GM21423 (cell line): ENCODE measurements at regions not wholly inside any gene's neighbourhood (a gene's known extent, or its start where the extent isn't known, plus 50 kb on each side); places are given as distances from the start of the nearest gene placed in this dataset.

Source experiments
- ATAC-seq: cut with Tn5 transposase; IDR thresholded peaks from one replicate; pipeline ENCODE4 v1.9.1; 2021; ENCODE audit warnings: mild to moderate bottlenecking, moderate library complexity; ENCODE audit not compliant: unreplicated experiment

DNA sequence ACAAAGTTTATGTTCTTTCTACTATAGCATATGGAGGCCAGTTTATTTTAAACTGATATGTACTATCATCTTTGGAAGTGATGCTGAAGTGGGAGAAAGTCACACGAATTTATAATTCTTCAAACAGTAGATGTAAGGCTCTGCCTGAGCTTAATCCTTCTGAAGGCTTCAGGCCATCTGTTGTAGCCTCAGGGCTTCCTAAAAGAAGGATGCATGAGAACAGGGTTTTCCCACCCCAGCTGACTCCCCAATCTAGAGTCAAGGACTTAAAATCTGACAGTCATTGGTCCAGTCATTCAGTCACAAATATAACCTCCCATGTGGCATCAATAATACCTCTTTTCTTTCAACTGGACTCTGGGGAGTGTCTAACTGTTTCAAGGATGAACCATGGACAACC lies 330.5 kb downstream of the KCNS3 start:
- ATAC-seq, result no peak

DNA sequence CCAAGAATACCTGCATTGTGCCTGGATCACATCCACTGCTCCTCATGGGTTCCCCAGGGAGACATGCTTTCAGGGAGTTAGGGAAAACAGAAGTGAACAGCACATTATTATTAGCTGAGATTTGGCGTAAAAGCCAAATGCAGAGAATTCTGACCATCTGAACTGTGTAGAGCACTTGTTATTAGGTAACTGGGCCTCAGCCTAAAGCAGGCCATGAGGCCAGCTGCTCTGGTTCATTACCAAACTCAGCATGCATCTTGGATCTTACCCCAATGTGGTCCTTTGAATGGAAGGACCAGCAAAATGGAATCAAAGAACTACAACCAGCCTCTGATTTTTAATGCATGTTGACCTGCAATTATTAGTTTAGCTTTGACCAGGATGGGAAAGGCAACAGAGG lies 322.3 kb downstream of the KCNS3 start:
- ATAC-seq, result no peak

DNA sequence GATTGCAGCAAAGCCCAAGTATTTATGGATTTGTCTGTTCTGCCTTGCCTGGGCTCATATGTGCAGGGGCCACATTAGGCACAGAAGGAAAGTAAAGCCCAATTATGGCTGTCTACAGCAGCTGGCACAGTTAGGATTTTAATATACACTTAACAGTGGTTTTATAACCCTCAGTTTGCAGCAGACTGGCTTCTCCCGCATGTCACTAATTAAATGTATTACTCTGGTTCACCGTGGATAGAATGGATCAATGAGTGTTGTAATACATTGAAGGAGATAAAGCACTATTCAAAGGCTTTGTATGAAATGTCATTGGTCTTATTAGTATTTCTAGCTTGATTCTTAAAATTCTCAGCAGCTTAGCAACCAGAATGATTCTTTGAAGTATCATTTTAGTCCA lies 320.2 kb downstream of the KCNS3 start:
- ATAC-seq, result no peak

DNA sequence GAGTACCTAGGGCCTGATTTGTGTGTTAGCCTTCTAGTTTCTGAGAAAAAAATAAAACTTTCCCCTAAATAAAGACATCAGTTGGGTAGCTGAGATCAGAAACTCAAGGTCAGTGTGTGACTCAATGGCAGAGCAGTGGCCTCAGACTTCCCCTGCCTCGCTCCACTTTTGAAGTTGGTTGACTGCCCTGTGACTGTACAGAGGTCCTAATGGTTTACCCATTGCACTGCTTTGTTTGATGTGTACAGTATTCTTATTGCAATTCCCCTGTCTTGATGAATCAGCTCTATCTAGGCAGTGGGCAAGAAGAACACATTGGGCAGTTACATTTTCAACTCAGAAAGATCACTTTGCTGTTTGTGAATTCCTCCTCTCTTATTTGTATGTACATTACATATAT lies 315.7 kb downstream of the KCNS3 start:
- no peak for ATAC-seq

DNA sequence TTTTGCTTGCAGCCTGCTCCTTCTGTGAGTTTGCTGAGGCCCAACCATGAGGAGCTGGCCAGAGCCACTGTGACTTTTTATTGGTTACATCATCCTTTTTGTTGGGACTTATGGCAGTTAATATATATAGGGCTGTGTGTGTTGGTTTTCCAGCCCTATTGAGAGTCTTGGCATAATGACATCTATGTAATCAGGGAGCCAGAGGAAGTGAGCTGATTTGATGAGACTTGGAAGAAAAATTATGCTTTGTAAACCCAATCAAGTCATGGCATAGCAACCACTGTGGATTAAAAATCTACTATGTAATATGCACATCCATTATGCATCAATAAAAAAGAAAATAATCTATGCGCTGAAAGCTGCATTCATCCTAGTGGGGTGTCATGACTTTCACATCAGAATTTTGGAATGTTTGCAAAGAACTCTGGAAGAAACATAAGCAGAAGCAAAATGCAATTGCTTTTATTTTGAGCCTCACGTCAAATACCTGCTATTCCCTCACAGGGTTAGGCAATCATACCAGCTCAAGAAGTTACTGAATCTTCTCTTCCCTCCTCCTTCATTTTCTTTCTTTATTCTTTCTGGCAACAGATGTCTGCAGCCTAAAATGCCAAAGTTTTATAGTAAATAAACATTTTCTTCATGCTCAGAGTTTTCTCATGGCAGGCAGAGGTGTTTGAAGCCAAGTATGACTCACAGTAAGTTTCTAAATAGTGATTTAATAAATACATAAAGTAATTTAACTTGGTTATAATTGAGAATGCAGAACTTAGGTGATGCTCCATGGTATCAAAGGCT lies 308.5 kb downstream of the KCNS3 start:
- ATAC-seq, result no peak

DNA sequence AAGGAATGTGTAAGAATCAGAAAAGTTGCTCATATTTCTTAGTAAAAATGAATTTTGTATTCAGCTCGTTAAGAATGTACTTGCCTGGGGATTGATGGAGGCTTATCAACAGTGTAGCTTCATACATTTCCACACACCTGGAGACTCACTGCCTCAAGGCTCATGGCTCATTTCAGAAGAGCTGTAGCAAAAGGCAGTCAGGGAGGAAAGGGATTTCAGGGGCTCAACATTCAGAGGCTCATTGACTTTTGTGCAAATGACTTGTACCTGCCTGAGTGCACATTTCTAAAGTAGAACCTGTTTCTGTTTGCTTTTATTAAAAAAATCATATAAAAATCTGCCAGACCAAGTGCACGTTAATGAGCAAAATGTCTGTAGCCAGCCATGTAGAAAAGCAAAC lies 304.4 kb downstream of the KCNS3 start:
- ATAC-seq, result no peak

DNA sequence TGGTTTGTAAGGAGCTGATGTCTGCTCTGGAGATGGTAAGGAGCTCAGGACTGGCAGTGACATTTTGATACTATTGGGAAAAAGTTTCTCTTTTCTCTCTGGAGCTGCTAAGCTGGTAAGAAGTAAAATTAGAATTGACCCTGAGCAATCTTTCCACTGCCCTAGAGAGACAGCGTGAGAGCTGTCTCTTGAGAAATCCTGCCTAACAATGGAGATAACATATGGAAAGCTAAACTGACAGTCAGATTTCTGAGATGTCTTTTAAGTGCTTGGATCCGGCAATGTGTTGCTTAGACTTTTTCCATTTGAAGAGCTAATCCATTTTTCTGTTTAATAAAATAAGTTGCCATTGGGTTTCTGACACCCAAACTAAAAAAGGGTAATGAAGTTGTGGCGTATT lies 302.4 kb downstream of the KCNS3 start:
- ATAC-seq, result no peak

DNA sequence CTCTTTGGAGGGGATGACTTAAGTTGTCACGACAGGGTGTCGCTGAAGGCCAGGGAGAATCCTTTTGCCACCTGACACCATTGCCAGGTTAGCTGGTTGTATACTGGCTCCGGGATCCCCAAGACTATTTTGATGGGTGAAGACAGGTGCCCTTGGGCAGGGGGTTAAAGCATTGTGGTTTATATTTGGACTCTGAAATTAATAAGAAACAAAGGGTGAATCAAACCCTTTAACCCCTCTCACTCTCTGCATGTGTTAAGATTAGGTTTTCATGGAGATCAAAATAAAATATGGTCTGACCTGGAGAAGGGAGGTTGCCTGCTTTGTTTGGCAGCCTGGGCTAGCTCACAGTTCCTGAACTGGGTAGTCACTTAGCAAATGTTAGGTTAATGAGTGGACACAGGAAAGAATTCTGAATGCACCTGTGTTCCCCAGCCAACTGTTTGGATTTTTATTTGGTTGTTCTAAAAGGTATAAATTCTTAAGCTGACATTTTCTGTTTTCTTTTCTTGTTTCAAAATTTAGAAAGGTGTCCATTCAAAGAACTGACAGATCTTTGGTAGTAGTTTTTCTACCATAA lies 301.7 kb downstream of the KCNS3 start:
- ATAC-seq, result no peak

DNA sequence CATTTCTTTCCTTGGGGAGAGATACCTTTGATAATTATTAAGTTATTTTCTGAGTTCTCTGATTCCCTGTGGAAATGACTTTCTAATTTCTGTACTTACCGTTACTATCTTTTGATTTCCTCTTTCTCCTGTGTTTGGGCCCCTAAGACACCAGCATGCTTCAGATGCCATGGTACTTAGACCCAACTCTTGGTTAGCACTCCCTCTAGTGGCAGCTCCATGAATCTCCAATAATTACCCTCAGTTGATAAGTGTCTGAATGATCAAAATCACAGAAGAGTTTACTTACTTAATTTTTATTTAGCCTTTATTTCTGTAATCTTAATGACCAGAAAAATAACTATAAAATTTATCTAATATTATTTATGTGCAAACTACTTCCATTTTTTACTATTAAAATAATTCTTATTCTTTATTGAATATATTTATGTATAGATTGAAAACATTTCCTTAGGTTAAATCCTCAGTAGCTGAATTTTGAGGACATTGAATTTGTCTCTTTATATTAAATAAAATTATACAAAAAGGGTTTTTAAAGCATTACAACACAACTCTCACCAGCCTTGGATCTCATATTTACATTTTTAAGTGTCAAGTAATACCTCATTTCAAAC lies 300.4 kb downstream of the KCNS3 start:
- ATAC-seq, result peak; percentile 96

DNA sequence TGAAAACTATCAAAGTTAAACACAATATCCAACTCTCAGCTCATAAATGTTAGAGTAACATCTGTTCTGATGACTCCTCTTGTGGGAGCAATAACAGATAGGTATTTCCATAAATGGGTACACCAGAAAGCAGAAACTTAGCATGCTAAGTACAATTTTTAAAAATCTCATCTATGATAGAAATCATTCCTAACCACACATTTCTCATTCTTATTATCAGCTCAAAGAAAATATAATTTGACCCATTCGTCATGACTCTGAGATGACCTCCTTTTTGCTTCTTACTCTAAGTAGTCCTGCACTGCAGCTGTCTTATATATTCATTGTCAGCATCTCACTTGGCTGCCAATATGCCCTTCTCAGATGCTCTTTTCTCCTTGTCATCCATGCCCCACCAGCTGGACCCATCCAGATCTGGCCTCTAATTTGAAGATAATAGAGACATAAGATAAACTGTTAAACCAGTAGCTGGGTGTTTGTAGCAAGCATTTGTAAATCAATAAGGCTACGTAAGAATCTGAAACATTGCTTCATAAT lies 298.3 kb downstream of the KCNS3 start:
- ATAC-seq, result no peak

DNA sequence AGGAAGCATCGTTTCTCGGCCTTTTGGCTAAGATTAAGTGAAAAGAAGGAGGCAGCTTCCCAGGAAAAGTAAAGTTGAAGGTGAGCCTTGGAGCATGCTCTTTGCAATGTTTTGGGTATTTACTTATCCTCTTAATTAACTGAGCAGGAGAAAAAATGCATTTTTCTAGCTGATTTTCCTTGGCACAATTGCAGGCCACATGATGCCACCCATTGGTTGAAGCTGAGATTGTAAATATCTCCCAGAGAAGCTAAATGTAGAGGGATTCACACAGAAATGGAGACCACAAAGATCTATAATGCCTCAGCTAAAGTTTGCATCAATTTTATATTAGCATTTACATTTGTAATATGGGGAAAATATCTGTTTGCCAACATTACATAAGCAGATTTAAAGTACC lies 294.1 kb downstream of the KCNS3 start:
- ATAC-seq, result no peak

DNA sequence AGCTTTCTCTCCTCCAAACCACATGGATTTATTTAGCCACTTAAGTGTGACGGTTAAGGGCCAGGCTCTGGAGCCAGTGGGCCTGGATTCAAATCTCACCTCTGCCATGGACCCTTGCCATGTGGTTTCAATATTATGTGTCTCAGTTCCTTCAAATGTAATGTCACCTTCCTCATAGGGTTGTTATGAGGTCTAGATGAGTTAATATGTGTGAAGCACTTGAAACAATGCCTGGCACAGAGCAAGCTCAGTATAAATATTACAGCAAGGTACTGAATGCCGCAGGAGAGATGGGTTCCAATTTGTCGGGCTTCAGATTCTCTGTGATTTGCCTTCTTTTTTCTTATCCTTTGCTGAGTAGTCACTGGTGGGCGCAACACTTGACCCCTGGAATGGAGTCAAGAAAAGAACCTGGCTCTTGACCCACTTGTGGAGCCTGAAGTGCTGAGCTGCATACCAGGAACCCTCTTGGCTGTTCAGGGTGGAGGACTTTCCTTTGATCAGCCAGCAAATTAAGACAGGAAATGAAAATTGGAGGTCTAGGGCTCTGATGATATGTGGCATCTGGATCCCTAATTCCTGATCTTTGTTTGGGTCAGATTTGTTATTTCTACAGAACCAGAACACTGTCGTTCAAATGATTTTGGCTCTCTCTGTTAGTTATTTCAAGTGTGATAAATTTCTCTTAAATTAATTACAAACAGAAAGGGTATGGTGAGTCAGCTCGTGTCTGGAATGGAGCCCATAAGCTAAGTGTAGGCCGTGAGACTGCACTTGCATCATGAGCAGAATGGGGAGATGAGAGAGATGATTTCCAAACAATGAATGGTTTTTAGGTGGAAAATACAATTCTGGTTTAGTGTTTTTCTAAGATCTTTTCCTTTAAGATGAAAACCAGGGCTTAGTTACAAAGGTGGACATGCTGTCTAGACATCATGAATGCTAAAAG lies 293.0 kb downstream of the KCNS3 start:
- no peak for ATAC-seq

DNA sequence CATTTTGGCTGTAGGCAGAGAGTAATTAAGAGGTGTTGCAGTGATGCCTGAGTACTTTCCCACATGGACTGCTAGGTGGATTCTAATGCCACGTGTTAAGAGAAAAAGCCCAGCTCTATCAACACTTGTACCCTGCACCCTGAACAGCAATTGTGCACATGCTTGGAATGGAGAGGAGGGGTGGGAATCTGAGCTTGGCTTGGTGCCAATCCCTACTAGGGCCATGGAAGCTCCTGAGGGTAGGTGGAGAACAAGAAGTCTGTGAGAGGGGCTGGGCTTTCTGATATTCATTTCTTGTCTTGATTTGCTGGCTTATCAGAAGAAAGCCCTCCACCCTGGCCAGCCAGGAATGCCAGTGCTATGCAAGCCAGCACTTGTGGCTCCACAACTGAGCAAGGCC lies 292.2 kb downstream of the KCNS3 start:
- no peak for ATAC-seq

DNA sequence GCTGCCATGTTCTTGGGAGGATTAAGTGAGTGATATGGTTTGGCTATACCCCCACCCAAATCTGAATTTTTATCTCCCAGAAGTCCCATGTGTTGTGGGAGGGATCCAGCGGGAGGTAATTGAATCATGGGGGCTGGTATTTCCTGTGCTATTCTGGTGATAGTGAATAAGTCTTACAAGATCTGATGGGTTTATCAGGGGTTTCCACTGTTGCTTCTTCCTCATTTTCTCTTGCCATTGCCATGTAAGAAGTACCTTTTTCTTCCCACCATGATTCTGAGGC lies 291.4 kb downstream of the KCNS3 start:
- no peak for ATAC-seq

DNA sequence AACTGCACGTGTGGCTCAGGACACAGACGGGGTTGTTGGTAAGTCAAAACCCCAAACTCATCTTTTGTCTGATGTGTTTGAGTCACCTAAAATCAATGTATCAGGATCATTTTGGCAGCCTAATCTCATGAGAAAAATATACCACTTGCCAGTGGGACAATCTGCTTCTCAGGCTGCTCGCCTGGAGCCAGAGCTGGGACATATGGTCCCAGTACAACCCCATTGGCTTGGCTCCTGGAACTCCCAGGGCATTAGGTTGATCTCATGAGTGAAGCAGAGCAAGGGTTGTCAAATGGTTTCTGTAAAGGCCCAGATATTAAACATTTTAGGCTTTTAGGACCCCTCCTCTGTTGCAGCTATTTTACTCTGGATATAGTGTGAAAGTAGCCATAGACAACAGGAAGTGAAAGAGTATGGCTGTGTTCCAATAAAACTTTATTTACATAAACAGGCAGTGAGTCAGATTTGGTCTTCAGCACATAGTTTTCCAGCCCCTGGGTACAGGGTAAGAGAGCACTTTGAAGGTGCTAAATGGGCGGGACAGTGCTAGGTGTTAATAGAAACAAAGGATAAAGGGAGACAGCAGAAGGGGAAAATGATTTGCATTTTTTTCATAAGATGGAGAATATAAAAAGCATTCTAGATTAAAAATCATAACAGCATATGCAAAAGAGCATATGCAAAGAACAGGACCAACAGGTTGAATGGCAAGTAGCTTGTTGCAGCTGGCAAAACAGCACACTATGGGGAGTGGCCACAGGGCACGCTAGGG lies 290.8 kb downstream of the KCNS3 start:
- ATAC-seq, result no peak

DNA sequence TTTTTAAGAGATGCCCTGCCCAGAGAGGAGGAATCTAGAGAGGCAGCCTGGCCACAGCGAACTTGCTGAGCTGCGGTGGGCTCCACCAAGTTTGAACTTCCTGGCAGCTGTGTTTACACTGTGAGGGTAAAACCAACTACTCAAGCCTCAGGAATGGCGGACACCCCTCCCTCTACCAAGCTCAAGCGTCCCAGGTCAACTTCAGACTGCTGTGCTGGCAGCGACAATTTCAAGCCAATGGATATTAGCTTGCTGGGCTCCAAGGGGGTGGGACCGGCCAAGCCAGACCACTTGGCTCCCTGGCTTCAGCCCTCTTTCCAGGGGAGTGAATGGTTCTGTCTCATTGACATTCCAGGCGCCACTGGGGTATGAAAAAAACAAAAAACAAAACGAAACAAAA lies 289.4 kb downstream of the KCNS3 start:
- no peak for ATAC-seq

DNA sequence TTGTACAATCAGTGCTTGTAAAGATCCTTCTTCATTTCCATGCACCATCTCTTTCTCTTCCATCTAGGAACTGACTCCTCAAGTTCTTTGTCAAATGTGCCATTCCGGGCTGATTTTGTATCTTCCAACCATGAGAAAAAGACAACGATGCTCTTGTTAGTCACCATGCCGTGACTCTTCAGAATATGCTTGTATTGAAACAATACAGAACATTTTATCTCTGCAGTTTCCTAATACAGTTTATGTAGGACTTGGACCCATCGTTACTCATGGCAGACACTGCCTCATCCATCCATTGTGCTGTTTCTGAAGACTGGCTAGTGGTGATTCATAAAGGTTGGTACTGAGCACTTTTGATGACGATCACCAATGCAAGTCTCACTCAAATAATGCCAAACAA lies 283.2 kb downstream of the KCNS3 start:
- no peak for ATAC-seq

DNA sequence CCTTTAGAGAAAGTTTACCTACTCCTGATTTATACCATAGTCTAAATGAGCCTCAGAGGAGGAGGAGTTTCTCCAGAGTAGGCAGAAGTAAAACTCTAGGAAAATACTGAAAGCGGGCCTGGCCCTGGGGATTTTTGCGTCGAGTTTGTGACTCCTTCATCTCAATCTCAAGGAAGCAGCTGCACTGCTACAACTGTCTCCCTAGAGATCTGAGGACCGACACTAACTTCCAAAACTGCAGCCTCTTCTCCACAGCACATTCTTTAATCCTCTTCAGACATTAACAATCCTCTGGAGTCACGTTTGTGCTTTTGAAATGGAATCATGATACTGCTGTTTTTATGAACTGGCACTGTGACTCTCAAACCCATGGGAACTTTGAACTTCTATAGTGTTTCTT lies 281.4 kb downstream of the KCNS3 start:
- no peak for ATAC-seq

DNA sequence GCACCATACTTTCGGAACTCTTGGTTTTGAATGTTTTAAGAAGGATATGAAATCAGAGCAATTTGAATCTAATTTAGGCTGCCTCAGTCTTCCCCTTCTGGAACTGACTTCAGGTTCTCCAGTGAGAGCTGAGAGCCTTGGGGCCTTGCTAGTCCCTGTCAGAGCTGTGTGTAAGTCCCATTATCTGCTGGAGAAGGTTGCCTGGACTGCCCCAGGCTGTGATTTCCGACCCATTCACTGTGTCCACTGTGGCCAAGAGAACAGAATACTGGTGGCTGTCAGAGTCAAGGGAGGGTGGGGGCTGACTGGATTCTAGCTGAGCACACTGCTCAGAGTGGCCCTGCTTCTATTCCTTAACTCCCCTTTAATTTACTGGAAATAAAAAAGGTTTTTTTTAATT lies 278.0 kb downstream of the KCNS3 start:
- no peak for ATAC-seq

DNA sequence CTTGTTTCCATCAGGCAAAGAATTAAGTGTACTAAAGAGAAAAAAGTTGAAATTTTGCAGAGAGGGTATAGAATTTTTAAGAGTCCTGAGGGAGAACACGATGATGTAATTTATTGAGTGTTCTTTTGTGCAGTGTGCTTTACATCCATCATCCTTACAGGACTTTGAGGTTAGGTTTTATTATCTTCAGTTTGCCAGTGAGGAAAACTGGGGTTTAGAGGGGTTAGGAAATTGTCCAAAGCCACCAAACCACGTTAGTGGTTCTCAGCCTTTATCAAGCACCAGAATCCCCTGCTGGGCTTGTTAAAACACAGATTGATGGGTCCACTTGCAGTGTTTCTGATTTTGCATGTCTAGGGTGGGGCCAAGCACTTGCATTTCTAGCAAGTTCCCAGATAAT lies 277.5 kb downstream of the KCNS3 start:
- no peak for ATAC-seq

DNA sequence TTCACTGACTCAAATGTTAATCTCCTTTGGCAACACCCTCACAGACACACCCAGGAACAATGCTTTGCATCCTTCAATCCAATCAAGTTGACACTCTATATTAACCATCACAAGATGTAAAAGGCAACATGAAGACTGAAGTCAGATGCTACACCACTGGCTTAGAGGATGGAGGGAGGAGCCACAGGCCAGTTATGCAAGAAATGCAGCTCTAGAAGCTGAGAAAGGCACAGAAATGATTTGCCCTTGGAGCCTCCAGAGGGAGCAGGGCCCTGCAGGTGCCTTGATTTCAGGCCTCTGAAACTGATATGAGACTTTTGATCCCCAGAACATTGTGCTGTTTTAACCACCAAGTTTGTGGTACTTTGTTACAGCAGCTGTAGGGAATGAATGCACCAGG lies 276.3 kb downstream of the KCNS3 start:
- no peak for ATAC-seq
